SK-N-SH (cell line): ENCODE measurements at regions not wholly inside any gene's neighbourhood (a gene's known extent, or its start where the extent isn't known, plus 50 kb on each side); places are given as distances from the start of the nearest gene placed in this dataset.
A peak's percentile ranks its signal among the peaks of the same experiment; 100 is the strongest.

Experiments
- CTCF ChIA-PET: fragments of 300-600, 350-600 bp; formaldehyde crosslinking; extraction: SDS; loops from one replicate; lab custom pipeline; 2021; lab: Yijun Ruan, JAX
- POLR2A ChIA-PET: fragments of 350-600 bp; sonication (Branson Sonifier 250); formaldehyde crosslinking; extraction: SDS; loops from one replicate; lab custom pipeline; 2020; ENCODE audit warnings: antibody characterized with exemption, inconsistent platforms; lab: Yijun Ruan, JAX
- DNase-seq: peaks from one replicate; pipeline ENCODE4 v3.0.0; 2012
- H2AFZ ChIP-seq: fragments of 200-600 bp; sonication (generic); 2 replicates; pipeline ENCODE4 v1.8.1; 2016; ENCODE audit warnings: antibody characterized with exemption, mild to moderate bottlenecking, low read depth
- H3F3A ChIP-seq: fragments of 200-600 bp; sonication (generic); replicated peaks from 2 replicates; pipeline ENCODE3; 2016; ENCODE audit warnings: antibody characterized with exemption, mild to moderate bottlenecking; ENCODE audit not compliant: insufficient read depth
- H3K27ac ChIP-seq, 2 experiments: fragments of 200-500 bp in 1 of 2; fragments of 200-600 bp in 1 of 2; sonication (Bioruptor generic) in 1 of 2; sonication (generic), shearing (Covaris generic) in 1 of 2; 2 replicates each; pipeline versions ENCODE4 v1.5.1 to v1.6.1; 2014 to 2016; ENCODE audit warnings: low read depth in 2 of 2, inconsistent platforms in 1 of 2, low read length in 1 of 2, mild to moderate bottlenecking in 1 of 2, mixed read lengths in 1 of 2
- H3K27me3 ChIP-seq: fragments of 200-600 bp; sonication (generic), shearing (Covaris generic); 2 replicates; pipeline ENCODE4 v1.6.1; 2016; ENCODE audit warnings: mixed run types; ENCODE audit not compliant: insufficient read depth
- H3K36me3 ChIP-seq, 2 experiments: fragments of 200-500 bp in 1 of 2; fragments of 200-600 bp in 1 of 2; sonication (Bioruptor generic) in 1 of 2; sonication (generic) in 1 of 2; replicated peaks in 1 of 2; 2 replicates each; pipeline versions ENCODE3 to v1.5.1; 2014 to 2016; ENCODE audit warnings: low read length in 1 of 2, mild to moderate bottlenecking in 1 of 2; ENCODE audit not compliant: insufficient read depth in 2 of 2, control insufficient read depth in 1 of 2
- H3K4me1 ChIP-seq, 2 experiments: fragments of 200-500 bp in 1 of 2; fragments of 200-600 bp in 1 of 2; sonication (Bioruptor generic) in 1 of 2; sonication (generic), shearing (Covaris generic) in 1 of 2; 2 replicates each; pipeline versions ENCODE4 v1.5.1 to v1.6.1; 2014 to 2016; ENCODE audit warnings: low read depth in 1 of 2, low read length in 1 of 2, mixed run types in 1 of 2; ENCODE audit not compliant: insufficient read depth in 2 of 2, control insufficient read depth in 1 of 2
- H3K4me2 ChIP-seq: fragments of 200-600 bp; sonication (generic), shearing (Covaris generic); 2 replicates; pipeline ENCODE4 v1.6.1; 2017; ENCODE audit warnings: mixed run types
- H3K4me3 ChIP-seq, 2 experiments: fragments of 200-500 bp in 1 of 2; fragments of 200-600 bp in 1 of 2; sonication (Bioruptor generic) in 1 of 2; sonication (generic), shearing (Covaris generic) in 1 of 2; 2 replicates each; pipeline versions ENCODE4 v1.5.1 to v1.8.1; 2014 to 2016; ENCODE audit warnings: low read depth in 2 of 2, inconsistent platforms in 1 of 2, low read length in 1 of 2, mild to moderate bottlenecking in 1 of 2, mixed read lengths in 1 of 2, moderate library complexity in 1 of 2
- H3K79me2 ChIP-seq: fragments of 200-600 bp; sonication (generic); 2 replicates; pipeline ENCODE4 v1.8.1; 2017; ENCODE audit warnings: mild to moderate bottlenecking; ENCODE audit not compliant: insufficient read depth
- H3K9ac ChIP-seq: fragments of 200-600 bp; sonication (generic); 2 replicates; pipeline ENCODE4 v1.6.1; 2017; ENCODE audit warnings: mixed run types
- H3K9me2 ChIP-seq: fragments of 200-600 bp; sonication (generic); 2 replicates; pipeline ENCODE4 v1.6.1; 2017; ENCODE audit warnings: mixed run types
- H3K9me3 ChIP-seq: fragments of 200-600 bp; sonication (generic); 2 replicates; pipeline ENCODE4 v1.6.1; 2017; ENCODE audit warnings: mixed run types, mild to moderate bottlenecking, moderate library complexity
- H4K20me1 ChIP-seq: fragments of 200-600 bp; sonication (generic); 2 replicates; pipeline ENCODE4 v1.6.1; 2017; ENCODE audit warnings: mild to moderate bottlenecking, mixed run types; ENCODE audit not compliant: insufficient read depth
- ELF1 ChIP-seq: IDR thresholded peaks from 2 replicates; pipeline ENCODE4 v1.4.0; 2012
- GATA2 ChIP-seq: sonication (generic); formaldehyde crosslinking; IDR thresholded peaks from 2 replicates; pipeline ENCODE4 v1.5.0; 2020; ENCODE audit warnings: mild to moderate bottlenecking, missing genetic modification reagents
- IRF3 ChIP-seq: fragments of 150-350 bp; IDR thresholded peaks from 2 replicates; pipeline ENCODE4 v1.6.1; 2016; ENCODE audit warnings: mild to moderate bottlenecking, low read depth, low read length
- JUND ChIP-seq: IDR thresholded peaks from 2 replicates; pipeline ENCODE4 v1.4.0; 2012
- MXI1 ChIP-seq: IDR thresholded peaks from 2 replicates; pipeline ENCODE4 v1.6.1; 2012; ENCODE audit warnings: mild to moderate bottlenecking, low read depth, low read length, improper control_type of control experiment
- NFIC ChIP-seq: IDR thresholded peaks from 2 replicates; pipeline ENCODE4 v1.4.0; 2012; ENCODE audit warnings: borderline replicate concordance
- POLR2AphosphoS5 ChIP-seq: IDR thresholded peaks from 2 replicates; pipeline ENCODE4 v1.6.1; 2012; ENCODE audit warnings: low read depth, low read length
- RCOR1 ChIP-seq: fragments of 150-350 bp; IDR thresholded peaks from 2 replicates; pipeline ENCODE4 v1.6.1; 2017; ENCODE audit warnings: antibody characterized with exemption, low read length
- RXRA ChIP-seq: IDR thresholded peaks from 2 replicates; pipeline ENCODE4 v1.4.0; 2012; ENCODE audit warnings: low read depth, mild to moderate bottlenecking, borderline replicate concordance
- SMC3 ChIP-seq: IDR thresholded peaks from 2 replicates; pipeline ENCODE4 v1.6.1; 2012; ENCODE audit warnings: low read depth, low read length, improper control_type of control experiment
- WGBS: methylation state at CpG from one replicate; pipeline ENCODE4 v1.1.6; 2017; ENCODE audit warnings: low lambda C conversion rate; 5-methylcytosine and 5-hydroxymethylcytosine counted together
- TF ChIP-seq, protein P1 (sequence below): IDR thresholded peaks from 2 replicates; pipeline ENCODE4; 2012
- TF ChIP-seq, protein P2 (sequence below): fragments of 150-350 bp; IDR thresholded peaks from 2 replicates; pipeline ENCODE4 v1.6.1; 2017; ENCODE audit warnings: antibody characterized with exemption, low read length, low read depth, borderline replicate concordance

GRCh38 chr12:23084236-23084995 is 459.4 kb downstream of the ETNK1 start (continued):
- TF ChIP-seq, protein P1, sequence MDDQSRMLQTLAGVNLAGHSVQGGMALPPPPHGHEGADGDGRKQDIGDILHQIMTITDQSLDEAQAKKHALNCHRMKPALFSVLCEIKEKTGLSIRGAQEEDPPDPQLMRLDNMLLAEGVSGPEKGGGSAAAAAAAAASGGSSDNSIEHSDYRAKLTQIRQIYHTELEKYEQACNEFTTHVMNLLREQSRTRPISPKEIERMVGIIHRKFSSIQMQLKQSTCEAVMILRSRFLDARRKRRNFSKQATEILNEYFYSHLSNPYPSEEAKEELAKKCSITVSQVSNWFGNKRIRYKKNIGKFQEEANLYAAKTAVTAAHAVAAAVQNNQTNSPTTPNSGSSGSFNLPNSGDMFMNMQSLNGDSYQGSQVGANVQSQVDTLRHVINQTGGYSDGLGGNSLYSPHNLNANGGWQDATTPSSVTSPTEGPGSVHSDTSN: peak; percentile 74
- TF ChIP-seq JUND (peak; percentile 60), RXRA (peak; percentile 47; the same call in 1 of the 2 replicates), GATA2 (CRISPR knock-in tag) (peak; percentile 94), IRF3 (no peak), ELF1 (no peak), MXI1 (no peak), POLR2AphosphoS5 (peak; percentile 78), NFIC (peak; percentile 91), RCOR1 (peak; percentile 83)

GRCh38 chr12:23088594-23088993 is 463.6 kb downstream of the ETNK1 start:
- TF ChIP-seq SMC3 (no peak), IRF3 (no peak)
- TF ChIP-seq, protein P2, sequence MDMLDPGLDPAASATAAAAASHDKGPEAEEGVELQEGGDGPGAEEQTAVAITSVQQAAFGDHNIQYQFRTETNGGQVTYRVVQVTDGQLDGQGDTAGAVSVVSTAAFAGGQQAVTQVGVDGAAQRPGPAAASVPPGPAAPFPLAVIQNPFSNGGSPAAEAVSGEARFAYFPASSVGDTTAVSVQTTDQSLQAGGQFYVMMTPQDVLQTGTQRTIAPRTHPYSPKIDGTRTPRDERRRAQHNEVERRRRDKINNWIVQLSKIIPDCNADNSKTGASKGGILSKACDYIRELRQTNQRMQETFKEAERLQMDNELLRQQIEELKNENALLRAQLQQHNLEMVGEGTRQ: no peak
- Histone ChIP-seq H3K79me2 (no peaks in the 10 kb centered on the region), H3K4me3 (no peak overlapping the region), H3K9me3 (no peaks in the 10 kb centered on the region), H2AFZ (no peak overlapping the region), H3F3A (peaks cover 13% of the 10 kb centered on the region), H3K9me2 (no peaks in the 10 kb centered on the region), H3K27me3 (no peaks in the 10 kb centered on the region), H4K20me1 (no peaks in the 10 kb centered on the region), H3K27ac (no peak overlapping the region), H3K4me2 (no peak overlapping the region), H3K4me1 (peaks cover 0 to 4% of the 10 kb centered on the region in 2 experiments; a peak in 2 of 4 replicates), H3K9ac (no peak overlapping the region), H3K36me3 (no peaks in the 10 kb centered on the region)
- ChIA-PET POLR2A (no interaction called here), CTCF (no interaction called here)
- 20% methylated on average over 1 of the region's 1 CpG for WGBS
- no peak for DNase-seq
